Spleen (tissue), 11 donors: ENCODE measurements at regions not wholly inside any gene's neighbourhood (a gene's known extent, or its start where the extent isn't known, plus 50 kb on each side); places are given as distances from the start of the nearest gene placed in this dataset.

Source experiments
- DNase-seq: peaks from one replicate; pipeline ENCODE4 v3.0.0-alpha.2; 2020
- H3K27ac ChIP-seq, 8 donors: fragments of 200-600 bp; sonication (generic) in 7 of 8; 1 replicate in 4 of 8; 2 replicates in 4 of 8; pipeline versions ENCODE4 v1.5.0 to v1.8.0; 2016 to 2021; ENCODE audit warnings: inconsistent platforms in 4 of 8, mild to moderate bottlenecking in 4 of 8, moderate library complexity in 1 of 8
- H3K27me3 ChIP-seq, 7 donors: fragments of 200-600 bp; sonication (generic) in 6 of 7; replicated peaks in 1 of 7; 1 replicate in 4 of 7; 2 replicates in 3 of 7; pipeline versions ENCODE4 v1.5.0 to v1.8.0; 2016 to 2021; ENCODE audit warnings: inconsistent platforms in 3 of 7, mild to moderate bottlenecking in 1 of 7
- H3K36me3 ChIP-seq, 6 donors: fragments of 200-600 bp; sonication (generic) in 5 of 6; 1 replicate in 4 of 6; 2 replicates in 2 of 6; pipeline versions ENCODE4 v1.5.0 to v1.8.0; 2016 to 2021; ENCODE audit warnings: inconsistent platforms in 2 of 6
- H3K4me1 ChIP-seq, 6 donors: fragments of 200-600 bp; sonication (generic) in 5 of 6; 1 replicate in 3 of 6; 2 replicates in 3 of 6; pipeline versions ENCODE4 v1.5.0 to v1.8.0; 2016 to 2021; ENCODE audit warnings: inconsistent platforms in 3 of 6
- H3K4me3 ChIP-seq, 8 donors: fragments of 200-600 bp; sonication (generic) in 7 of 8; 1 replicate in 4 of 8; 2 replicates in 4 of 8; pipeline versions ENCODE4 v1.5.0 to v1.8.0; 2016 to 2021; ENCODE audit warnings: inconsistent platforms in 4 of 8, mild to moderate bottlenecking in 4 of 8, moderate library complexity in 2 of 8
- H3K9me3 ChIP-seq, 8 donors: fragments of 200-600 bp; sonication (generic) in 7 of 8; 1 replicate in 4 of 8; 2 replicates in 4 of 8; pipeline versions ENCODE4 v1.5.0 to v1.8.0; 2016 to 2021; ENCODE audit warnings: inconsistent platforms in 4 of 8
- POLR2A ChIP-seq, 3 donors: fragments of 450-650 bp; IDR thresholded peaks; one replicate each; pipeline ENCODE4 v1.5.1; 2017; ENCODE audit warnings: antibody characterized with exemption in 3 of 3, mild to moderate bottlenecking in 1 of 3
- POLR2AphosphoS5 ChIP-seq, 3 donors: sonication (generic); formaldehyde crosslinking; IDR thresholded peaks; one replicate each; pipeline ENCODE4 v1.5.1; 2017; ENCODE audit warnings: antibody characterized with exemption in 3 of 3
- WGBS, 5 donors: extraction: QIAGEN DNeasy Blood & Tissue Kit in 3 of 5; methylation state at CpG; one replicate each; pipeline versions ENCODE4 v1.1.5 to v1.1.7; 2013 to 2018; 5-methylcytosine and 5-hydroxymethylcytosine counted together
- intact Hi-C: fragments of 100-400 bp; cut with DNase I; formaldehyde crosslinking; loops from one replicate; pipeline ENCODE4 v1.15.0; 2023; ENCODE audit warnings: low total_unique reads
- TF ChIP-seq, protein P1 (sequence below), 11 experiments: fragments of 200-600 bp in 7 of 11; fragments of 450-650 bp in 4 of 11; sonication (generic) in 4 of 11; IDR thresholded peaks in 8 of 11; conservative IDR thresholded peaks in 3 of 11; 1 replicate in 7 of 11; 2 replicates in 4 of 11; pipeline versions ENCODE4 v1.4.0 to v1.8.0; 2016 to 2021; ENCODE audit warnings: antibody characterized with exemption in 11 of 11, inconsistent platforms in 4 of 11, mild to moderate bottlenecking in 1 of 11
- donor health status: healthy with polysubstance abuse.
- donor health status: DM: no; HTN: no; CAD: no; lungs with moderate emphysema.
- donor health status: DM: no; HTN: no; CAD: no.
- donor health status: Bipolar disorder and iron deficiency.
- donor health status: healthy.
- donor health status: DM: no; HTN: no; CAD: no.
- donor health status: DM: yes; HTN: yes; CAD: no.

GRCh38 chr11:134737563-134738510 is 325.8 kb upstream of the B3GAT1 start:
- peak; percentile 57 for DNase-seq
- no peaks in the 10 kb centered on the region for H3K36me3 ChIP-seq
- intact Hi-C loops, result no loop called here

DNA sequence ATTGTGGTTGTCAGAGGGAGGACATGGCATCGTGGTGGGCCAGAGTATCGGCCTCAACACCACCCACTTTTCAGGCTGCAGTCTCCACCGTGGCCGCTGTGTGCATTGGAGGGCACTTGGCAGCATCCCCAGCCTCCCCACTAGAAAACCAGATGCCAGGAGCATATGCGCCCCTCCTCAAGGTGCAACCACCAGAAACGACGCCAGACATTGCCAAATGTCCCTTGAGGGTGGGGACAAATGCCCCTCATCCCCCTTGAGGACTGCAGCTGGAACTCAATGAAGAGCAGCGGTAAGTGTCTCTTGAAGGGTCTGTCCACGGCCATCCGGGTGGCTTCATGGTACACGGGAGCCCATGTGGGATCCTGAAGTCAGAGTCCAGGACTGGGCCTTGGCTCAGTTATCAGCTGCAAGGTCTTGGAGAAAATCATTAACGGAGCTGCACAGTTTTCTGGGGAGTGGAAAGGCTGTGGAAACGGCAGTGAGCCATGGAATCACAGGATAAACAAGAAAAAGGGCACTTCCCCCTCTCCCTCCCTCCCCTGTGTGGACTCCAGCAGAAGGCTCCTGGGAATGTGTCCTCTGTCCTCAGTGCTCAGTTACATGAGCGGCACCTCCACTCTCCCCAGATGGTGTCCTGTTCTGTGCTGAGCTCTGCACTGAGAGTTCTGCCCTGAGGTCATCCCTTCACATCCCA is 324.4 kb upstream of the B3GAT1 start:
- intact Hi-C loops, result no loop called here
- Histone ChIP-seq H3K4me1 (no peaks in the 10 kb centered on the region), H3K9me3 (no peaks in the 10 kb centered on the region), H3K4me3 (no peak overlapping the region), H3K27me3 (peaks cover 0 to 13% (median 0%) of the 10 kb centered on the region in 7 donors), H3K36me3 (no peaks in the 10 kb centered on the region), H3K27ac (no peak overlapping the region)
- DNase-seq, result peak; percentile 52
- 72 to 81% (median 79%) methylated on average over 5 to 14 of the region's 14 CpGs for WGBS, 5 donors
- TF ChIP-seq, protein P1, sequence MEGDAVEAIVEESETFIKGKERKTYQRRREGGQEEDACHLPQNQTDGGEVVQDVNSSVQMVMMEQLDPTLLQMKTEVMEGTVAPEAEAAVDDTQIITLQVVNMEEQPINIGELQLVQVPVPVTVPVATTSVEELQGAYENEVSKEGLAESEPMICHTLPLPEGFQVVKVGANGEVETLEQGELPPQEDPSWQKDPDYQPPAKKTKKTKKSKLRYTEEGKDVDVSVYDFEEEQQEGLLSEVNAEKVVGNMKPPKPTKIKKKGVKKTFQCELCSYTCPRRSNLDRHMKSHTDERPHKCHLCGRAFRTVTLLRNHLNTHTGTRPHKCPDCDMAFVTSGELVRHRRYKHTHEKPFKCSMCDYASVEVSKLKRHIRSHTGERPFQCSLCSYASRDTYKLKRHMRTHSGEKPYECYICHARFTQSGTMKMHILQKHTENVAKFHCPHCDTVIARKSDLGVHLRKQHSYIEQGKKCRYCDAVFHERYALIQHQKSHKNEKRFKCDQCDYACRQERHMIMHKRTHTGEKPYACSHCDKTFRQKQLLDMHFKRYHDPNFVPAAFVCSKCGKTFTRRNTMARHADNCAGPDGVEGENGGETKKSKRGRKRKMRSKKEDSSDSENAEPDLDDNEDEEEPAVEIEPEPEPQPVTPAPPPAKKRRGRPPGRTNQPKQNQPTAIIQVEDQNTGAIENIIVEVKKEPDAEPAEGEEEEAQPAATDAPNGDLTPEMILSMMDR (IDR thresholded peaks at IDR 0.05 in 8 of 11, conservative IDR thresholded peaks at IDR 0.05 in 3 of 11), result no peak
- TF ChIP-seq POLR2AphosphoS5 (IDR thresholded peaks at IDR 0.05), result no peak
- TF ChIP-seq POLR2A (IDR thresholded peaks at IDR 0.05), result no peak

More at GRCh38 chr11:134737563-134738510, 325.8 kb upstream of the B3GAT1 start:
- Histone ChIP-seq H3K4me1 (no peaks in the 10 kb centered on the region), H3K27ac (no peak overlapping the region), H3K4me3 (no peak overlapping the region), H3K27me3 (peaks cover 0 to 11% (median 0%) of the 10 kb centered on the region in 7 donors), H3K9me3 (no peaks in the 10 kb centered on the region)
- TF ChIP-seq, protein P1 (IDR thresholded peaks at IDR 0.05 in 8 of 11, conservative IDR thresholded peaks at IDR 0.05 in 3 of 11), result no peak
- TF ChIP-seq POLR2AphosphoS5 (IDR thresholded peaks at IDR 0.05) (no peak), POLR2A (IDR thresholded peaks at IDR 0.05) (no peak)
- WGBS, 5 donors, result 72 to 83% (median 73%) methylated on average over 9 to 20 of the region's 20 CpGs

DNA sequence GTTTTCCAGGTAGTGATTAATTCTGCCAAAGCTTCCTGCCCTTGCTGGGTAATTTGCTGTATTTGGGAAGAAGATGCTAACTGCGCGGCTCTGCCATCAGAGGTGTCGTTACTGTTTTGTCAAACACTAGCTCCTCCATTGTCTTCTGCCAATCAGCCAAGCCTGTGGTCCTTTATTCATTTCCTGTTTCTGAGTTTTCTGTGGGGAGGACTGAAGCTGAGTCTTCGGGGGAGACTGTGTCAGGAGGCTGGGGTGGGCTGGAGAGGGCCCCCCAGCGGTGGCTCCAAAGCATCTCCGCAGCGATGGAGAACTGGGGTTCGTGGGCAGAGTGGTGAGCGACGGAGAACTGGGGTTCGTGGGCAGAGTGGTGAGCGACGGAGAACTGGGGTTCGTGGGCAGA is 322.9 kb upstream of the B3GAT1 start:
- Histone ChIP-seq H3K27me3 (peaks cover 0 to 16% (median 0%) of the 10 kb centered on the region in 7 donors), H3K36me3 (no peaks in the 10 kb centered on the region), H3K9me3 (no peaks in the 10 kb centered on the region), H3K27ac (no peak overlapping the region), H3K4me3 (no peak overlapping the region), H3K4me1 (no peaks in the 10 kb centered on the region)
- TF ChIP-seq POLR2AphosphoS5 (IDR thresholded peaks at IDR 0.05), result no peak
- TF ChIP-seq, protein P1 (IDR thresholded peaks at IDR 0.05 in 8 of 11, conservative IDR thresholded peaks at IDR 0.05 in 3 of 11), result no peak
- TF ChIP-seq POLR2A (IDR thresholded peaks at IDR 0.05), result no peak
- DNase-seq, result peak; percentile 28
- intact Hi-C loops, result no loop called here
- 56 to 71% (median 69%) methylated on average over 8 to 14 of the region's 14 CpGs for WGBS, 5 donors
